HG03342 (cell line): ENCODE measurements at regions not wholly inside any gene's neighbourhood (a gene's known extent, or its start where the extent isn't known, plus 50 kb on each side); places are given as distances from the start of the nearest gene placed in this dataset.
"Not testable (repeated sequence)": the region's sequence is repeated elsewhere in the genome, so short reads cannot be mapped to it uniquely, and the experiment has no call there.

ENCODE experiments used
- ATAC-seq: cut with Tn5 transposase; IDR thresholded peaks from one replicate; pipeline ENCODE4 v1.9.1; 2021; ENCODE audit warnings: mild to moderate bottlenecking, moderate library complexity; ENCODE audit not compliant: unreplicated experiment

GRCh38 chr18:78875016-78875777 is 104.4 kb upstream of the SALL3 start:
- no peak for ATAC-seq

- no peak for ATAC-seq
These were observed 103.6 kb upstream of the SALL3 start for GRCh38 chr18:78875778-78876650.

GRCh38 chr18:78876868-78877267 is 102.8 kb upstream of the SALL3 start:
- no peak for ATAC-seq

DNA sequence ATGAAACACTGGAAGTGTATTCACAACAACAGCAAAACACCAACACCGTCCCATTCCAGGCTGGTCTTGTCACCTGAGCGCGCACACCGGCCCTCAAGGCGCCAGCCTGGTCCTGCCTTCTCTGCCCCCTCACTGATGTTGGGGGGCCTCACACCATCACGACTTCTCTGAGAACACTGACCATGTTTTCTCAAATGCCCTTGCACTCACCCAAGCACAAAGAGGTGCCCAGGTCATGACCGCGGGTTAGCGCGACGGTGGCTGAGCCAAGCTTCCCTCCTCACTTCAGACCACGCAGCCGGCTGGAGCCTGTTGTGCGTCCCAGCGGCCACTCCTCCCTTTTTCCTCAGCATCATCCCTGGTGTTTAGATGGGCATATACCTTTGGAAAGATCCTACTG is 101.3 kb upstream of the SALL3 start:
- ATAC-seq: no peak

DNA sequence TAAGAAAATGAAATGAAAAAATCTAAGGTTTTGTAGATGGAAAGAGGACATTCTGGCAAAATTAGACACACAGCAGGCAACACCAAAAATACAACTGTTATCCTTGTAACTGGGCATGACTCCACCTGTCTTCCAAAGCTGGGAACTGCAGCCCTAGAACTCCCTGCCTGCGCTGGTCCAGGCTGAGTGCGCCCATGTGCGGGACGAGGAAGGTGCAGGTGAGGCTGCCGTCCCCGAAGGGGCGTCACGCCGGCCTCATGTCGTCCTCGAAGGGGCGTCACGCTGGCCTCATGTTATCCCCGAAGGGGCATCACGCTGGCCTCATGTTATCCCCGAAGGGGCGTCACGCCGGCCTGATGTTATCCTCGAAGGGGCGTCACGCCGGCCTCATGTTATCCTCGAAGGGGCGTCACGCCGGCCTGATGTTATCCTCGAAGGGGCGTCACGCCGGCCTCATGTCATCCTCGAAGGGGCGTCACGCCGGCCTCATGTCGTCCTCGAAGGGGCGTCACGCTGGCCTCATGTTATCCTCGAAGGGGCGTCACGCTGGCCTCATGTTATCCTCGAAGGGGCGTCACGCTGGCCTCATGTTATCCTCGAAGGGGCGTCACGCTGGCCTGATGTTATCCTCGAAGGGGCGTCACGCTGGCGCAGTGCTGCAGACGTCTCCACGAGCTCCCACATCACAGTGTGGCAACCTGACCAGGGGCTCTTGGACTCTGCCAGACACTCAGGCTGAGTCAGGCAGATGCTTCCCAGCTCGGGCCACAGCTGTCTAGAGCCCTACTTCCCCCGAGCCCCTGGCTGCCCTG is 100.3 kb upstream of the SALL3 start:
- ATAC-seq: not testable (repeated sequence)

DNA sequence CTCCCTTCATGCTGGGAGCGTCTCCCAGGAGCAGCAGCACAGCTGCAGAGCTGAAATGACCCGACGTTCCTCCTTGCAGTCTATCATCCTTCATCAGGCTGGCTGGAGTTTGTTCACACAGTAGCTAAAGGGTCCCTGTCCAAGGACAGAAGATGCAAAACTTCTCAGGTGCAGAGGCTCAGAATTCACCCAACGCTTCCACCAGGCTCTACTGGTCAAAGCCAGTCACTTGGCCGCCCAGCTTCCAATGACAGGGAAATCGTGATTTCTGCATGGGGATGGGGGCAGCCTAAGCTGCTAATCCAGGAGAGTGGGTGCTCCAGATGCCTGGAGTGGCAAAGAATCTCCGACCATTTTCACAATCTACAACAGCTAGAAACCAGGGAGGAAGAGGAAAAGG is 97.0 kb upstream of the SALL3 start:
- ATAC-seq: no peak

- ATAC-seq: no peak
These were observed 96.1 kb upstream of the SALL3 start for GRCh38 chr18:78883501-78883900.

- no peak for ATAC-seq
These were observed 95.1 kb upstream of the SALL3 start for GRCh38 chr18:78884502-78884901.

DNA sequence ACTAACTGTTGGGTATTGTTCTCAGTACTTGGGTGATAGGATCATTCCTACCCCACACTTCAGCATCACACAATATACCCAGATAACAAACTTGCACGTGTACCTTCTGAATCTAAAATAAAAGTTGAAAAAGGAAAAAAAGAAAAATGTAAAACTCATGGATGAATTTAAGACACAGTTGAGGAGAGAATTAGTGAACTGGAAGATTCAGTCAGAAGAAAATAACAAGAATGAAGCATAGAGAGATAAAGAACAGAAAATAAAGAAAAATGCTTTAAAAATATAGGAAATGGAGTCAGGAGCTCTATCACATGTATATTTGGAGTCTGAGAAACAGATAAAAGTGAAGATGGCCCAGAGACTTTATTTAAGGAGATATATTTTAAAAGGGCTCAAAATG is 90.4 kb upstream of the SALL3 start:
- ATAC-seq: no peak

GRCh38 chr18:78890388-78890787 is 89.2 kb upstream of the SALL3 start:
- no peak for ATAC-seq

DNA sequence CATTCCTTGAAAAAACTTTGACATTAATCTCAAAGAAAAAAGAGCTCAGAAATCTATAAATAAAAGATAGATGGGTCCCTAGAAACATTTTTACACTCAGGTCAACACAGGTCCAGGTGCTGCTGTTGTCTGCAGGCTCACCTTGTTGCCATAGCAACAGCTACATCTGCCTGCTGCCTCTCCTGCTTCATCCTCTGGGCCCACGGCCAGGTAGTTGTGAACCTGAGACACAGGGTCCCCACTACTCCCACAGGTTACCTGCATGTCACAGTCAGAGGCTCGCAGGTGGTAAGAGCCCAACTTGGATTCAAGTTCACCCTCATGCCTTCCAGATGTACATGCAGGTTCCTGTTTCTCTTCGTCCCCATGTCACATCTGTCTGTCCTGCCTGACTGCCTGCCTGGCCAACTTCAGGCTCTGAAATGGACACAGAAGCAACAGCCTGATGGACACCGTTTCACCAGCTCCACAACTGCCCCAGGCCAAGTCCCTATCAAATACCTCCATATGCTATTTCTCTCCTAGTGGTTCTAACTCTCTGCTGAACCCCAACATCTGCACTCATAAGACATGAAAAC is 88.3 kb upstream of the SALL3 start:
- ATAC-seq: no peak

- ATAC-seq: no peak
These were observed 87.4 kb upstream of the SALL3 start for GRCh38 chr18:78892177-78892576.

DNA sequence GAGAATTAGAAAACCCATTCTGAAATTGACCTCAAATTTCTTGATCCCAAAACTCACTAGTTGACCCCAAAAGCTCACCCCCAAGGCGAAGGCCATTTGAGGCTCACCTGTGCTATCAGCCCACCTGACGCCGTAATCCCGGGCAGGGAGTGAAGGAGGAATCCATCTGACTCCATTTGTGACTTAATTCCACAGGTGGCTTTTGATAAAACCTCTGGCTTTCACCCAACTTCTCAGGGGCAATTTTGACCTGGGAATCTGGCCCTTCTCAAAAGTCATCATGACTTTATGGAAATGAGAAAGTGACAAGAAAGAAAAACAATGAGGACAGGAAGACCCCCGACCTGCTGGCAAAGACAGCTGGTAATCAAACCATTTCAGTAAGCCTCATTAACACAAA is 86.9 kb upstream of the SALL3 start:
- ATAC-seq: no peak

GRCh38 chr18:78893281-78894032 is 86.2 kb upstream of the SALL3 start:
- no peak for ATAC-seq

- no peak for ATAC-seq
These were observed 85.6 kb upstream of the SALL3 start for GRCh38 chr18:78894033-78894305.

GRCh38 chr18:78895207-78896001 is 84.2 kb upstream of the SALL3 start:
- no peak for ATAC-seq

- ATAC-seq: no peak
These were observed 83.3 kb upstream of the SALL3 start for GRCh38 chr18:78896111-78896905.

GRCh38 chr18:78898066-78898465 is 81.6 kb upstream of the SALL3 start:
- no peak for ATAC-seq

DNA sequence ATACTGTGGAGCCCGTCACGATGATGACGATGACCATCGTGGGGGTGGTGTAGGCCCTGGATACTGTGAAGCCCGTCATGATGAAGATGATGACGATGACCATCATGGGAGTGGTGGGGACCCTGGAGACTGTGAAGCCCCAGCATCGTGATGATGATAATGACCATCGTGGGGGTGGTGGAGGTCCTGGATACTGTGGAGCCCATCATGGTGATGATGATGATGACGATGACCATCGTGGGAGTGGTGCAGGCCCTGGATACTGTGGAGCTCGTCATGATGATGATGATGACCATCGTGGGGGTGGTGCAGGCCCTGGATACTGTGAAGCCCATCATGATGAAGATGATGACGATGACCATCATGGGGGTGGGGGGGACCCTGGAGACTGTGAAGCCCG is 81.0 kb upstream of the SALL3 start:
- ATAC-seq: no peak
